ENCODE measurements at regions not wholly inside any gene's neighbourhood (a gene's known extent, or its start where the extent isn't known, plus 50 kb on each side); places are given as distances from the start of the nearest gene placed in this dataset.

DNA sequence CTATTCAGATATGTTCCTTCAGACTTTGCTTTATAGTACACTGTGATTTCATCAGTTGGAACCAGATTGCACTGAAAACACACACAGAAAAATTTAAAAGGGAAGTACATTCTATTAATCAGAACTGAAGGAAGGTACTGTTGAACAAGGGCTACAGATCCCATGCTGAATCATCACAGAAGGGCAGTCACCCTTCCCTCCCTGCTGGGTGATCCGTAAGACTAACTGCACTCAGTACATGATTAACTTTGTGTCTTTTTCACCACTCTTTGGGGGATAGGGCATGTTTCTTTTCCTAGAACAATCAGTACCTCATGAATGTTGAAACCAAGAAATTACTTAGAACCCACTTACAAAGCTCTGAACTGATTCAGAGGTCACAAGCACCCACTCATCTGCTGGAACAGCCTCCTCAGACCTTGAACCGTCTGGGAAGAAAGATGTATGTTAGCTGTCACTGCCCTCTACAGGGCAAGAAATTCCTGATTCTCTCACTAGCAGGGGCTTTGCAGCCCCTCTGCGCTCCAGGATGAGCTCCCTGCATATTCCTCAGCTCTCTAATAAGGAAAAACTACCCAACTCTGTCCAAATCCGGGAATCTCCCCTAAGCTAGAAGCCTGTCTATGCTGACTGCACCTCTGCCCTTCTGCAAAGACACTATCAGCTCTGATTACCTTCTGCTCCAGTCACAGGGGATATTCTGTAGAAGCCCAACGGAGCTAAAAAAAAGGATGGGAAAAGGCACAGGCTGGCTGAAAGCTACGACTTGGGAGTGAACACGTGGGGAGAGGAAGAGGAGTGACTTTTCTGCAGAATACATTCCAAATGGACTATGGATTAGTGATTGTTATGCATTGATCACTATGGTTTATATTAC, 51.0 kb downstream of the IARS1 start:
- peaks cover 92% of the 10 kb centered on the region for H3K36me3 ChIP-seq (ENCODE audit: insufficient read depth, low read length)
- peak overlapping the region; percentile 64 for H3K27ac ChIP-seq (ENCODE audit: low read depth, low read length)

DNA sequence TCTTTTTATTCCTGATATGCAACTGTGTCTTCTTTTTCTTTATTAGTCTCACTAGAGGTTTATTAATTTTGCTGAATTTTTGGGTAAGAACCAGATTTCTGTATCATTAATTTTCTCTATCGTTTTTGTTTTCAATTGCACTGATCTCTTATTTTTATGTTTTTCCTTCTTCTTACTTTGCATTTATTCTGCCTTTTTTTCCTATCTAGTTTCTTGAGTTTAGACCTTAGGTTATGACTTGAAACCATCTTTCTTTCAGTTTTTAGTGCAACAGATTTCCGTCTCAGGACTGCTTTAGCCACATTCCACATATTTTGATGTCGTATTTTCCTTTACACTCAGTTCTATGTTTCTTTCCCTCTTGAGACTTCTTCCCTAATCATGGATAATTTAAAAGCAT, 56.6 kb downstream of the IARS1 start:
- Histone ChIP-seq H4K20me1 (ENCODE audit: insufficient read depth, low read length) (no peaks in the 10 kb centered on the region), H3K4me2 (ENCODE audit: insufficient read depth, low read length) (no peak overlapping the region), H3K9me3 (ENCODE audit: low read depth, low read length) (no peaks in the 10 kb centered on the region), H3K4me3 (ENCODE audit: insufficient read depth, low read length) (no peak overlapping the region), H2AFZ (ENCODE audit: low read length) (no peak overlapping the region), H3K36me3 (ENCODE audit: insufficient read depth, low read length) (peaks cover 76% of the 10 kb centered on the region), H3K27me3 (ENCODE audit: insufficient read depth, low read length) (no peaks in the 10 kb centered on the region), H3K4me1 (ENCODE audit: insufficient read depth, low read length) (peaks cover 3% of the 10 kb centered on the region), H3K27ac (ENCODE audit: low read depth, low read length) (no peak overlapping the region), H3K79me2 (ENCODE audit: insufficient read depth, low read length) (peaks cover 2% of the 10 kb centered on the region)
- DNase-seq (ENCODE audit: insufficient read length, low spot score, missing footprints): no peak
- TF ChIP-seq, protein P1, sequence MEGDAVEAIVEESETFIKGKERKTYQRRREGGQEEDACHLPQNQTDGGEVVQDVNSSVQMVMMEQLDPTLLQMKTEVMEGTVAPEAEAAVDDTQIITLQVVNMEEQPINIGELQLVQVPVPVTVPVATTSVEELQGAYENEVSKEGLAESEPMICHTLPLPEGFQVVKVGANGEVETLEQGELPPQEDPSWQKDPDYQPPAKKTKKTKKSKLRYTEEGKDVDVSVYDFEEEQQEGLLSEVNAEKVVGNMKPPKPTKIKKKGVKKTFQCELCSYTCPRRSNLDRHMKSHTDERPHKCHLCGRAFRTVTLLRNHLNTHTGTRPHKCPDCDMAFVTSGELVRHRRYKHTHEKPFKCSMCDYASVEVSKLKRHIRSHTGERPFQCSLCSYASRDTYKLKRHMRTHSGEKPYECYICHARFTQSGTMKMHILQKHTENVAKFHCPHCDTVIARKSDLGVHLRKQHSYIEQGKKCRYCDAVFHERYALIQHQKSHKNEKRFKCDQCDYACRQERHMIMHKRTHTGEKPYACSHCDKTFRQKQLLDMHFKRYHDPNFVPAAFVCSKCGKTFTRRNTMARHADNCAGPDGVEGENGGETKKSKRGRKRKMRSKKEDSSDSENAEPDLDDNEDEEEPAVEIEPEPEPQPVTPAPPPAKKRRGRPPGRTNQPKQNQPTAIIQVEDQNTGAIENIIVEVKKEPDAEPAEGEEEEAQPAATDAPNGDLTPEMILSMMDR (IDR thresholded peaks at IDR 0.05; ENCODE audit: extremely low read depth, low read depth, low read length): no peak

More for the DNA sequence above, 51.0 kb downstream of the IARS1 start:
- peak overlapping the region; percentile 4 for H3K4me2 ChIP-seq (ENCODE audit: insufficient read depth, low read length)
- H3K9me3 ChIP-seq (ENCODE audit: low read depth, low read length): no peaks in the 10 kb centered on the region
- no peaks in the 10 kb centered on the region for H4K20me1 ChIP-seq (ENCODE audit: insufficient read depth, low read length)
- H3K27me3 ChIP-seq (ENCODE audit: insufficient read depth, low read length): no peaks in the 10 kb centered on the region
- H3K79me2 ChIP-seq (ENCODE audit: insufficient read depth, low read length): no peaks in the 10 kb centered on the region
- no peak overlapping the region for H3K4me3 ChIP-seq (ENCODE audit: insufficient read depth, low read length)
- TF ChIP-seq, protein P1 (IDR thresholded peaks at IDR 0.05; ENCODE audit: extremely low read depth, low read depth, low read length): peak; percentile 72
- peaks cover 48% of the 10 kb centered on the region for H3K4me1 ChIP-seq (ENCODE audit: insufficient read depth, low read length)
- DNase-seq (ENCODE audit: insufficient read length, low spot score, missing footprints): peak; percentile 81
- no peak overlapping the region for H2AFZ ChIP-seq (ENCODE audit: low read length)

DNA sequence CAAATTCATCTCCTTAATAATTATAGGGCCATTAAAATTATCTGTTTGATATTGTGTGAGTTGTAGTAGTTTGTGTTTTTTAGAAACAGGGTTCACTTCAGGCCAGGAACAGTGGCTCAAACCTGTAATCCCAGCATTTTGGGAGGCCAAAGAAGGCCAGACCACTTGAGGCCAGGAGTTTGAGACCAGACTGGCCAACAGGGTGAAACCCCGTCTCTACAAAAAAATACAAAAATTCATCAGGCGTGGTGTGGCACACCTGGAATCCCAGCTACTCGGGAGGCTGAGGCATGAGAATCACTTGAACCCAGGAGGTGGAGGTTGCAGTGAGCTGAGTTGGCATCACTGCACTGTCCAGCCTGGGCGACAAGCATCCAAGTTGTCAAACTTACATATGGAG, 57.0 kb downstream of the IARS1 start:
- Histone ChIP-seq H3K4me3 (ENCODE audit: insufficient read depth, low read length) (no peak overlapping the region), H3K4me2 (ENCODE audit: insufficient read depth, low read length) (no peak overlapping the region), H3K27me3 (ENCODE audit: insufficient read depth, low read length) (no peaks in the 10 kb centered on the region), H3K79me2 (ENCODE audit: insufficient read depth, low read length) (peaks cover 2% of the 10 kb centered on the region), H4K20me1 (ENCODE audit: insufficient read depth, low read length) (no peaks in the 10 kb centered on the region), H3K36me3 (ENCODE audit: insufficient read depth, low read length) (peaks cover 73% of the 10 kb centered on the region), H3K9me3 (ENCODE audit: low read depth, low read length) (no peaks in the 10 kb centered on the region), H3K27ac (ENCODE audit: low read depth, low read length) (no peak overlapping the region), H2AFZ (ENCODE audit: low read length) (no peak overlapping the region), H3K4me1 (ENCODE audit: insufficient read depth, low read length) (no peaks in the 10 kb centered on the region)
- DNase-seq (ENCODE audit: insufficient read length, low spot score, missing footprints): no peak
- TF ChIP-seq, protein P1 (IDR thresholded peaks at IDR 0.05; ENCODE audit: extremely low read depth, low read depth, low read length): no peak

DNA sequence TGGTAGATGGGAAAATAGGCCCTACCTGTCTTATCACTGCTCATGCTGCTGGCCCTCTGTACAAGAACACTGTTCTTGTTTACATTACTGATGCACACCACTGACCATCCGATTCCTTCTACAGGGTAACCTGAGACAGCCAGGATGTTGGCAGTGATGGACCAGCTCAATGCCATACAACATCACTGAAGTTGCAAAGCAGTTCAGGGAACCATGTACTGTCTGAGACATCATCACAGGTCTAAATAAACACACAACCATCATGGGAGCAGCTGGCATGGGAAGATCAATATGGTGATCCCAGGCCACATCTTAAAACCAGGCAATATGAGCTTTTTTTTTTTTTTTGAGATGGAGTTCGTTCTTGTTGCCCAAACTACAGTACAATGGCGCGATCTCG, 59.0 kb downstream of the IARS1 start:
- DNase-seq (ENCODE audit: insufficient read length, low spot score, missing footprints): no peak
- Histone ChIP-seq H2AFZ (ENCODE audit: low read length) (no peak overlapping the region), H3K79me2 (ENCODE audit: insufficient read depth, low read length) (peaks cover 2% of the 10 kb centered on the region), H3K9me3 (ENCODE audit: low read depth, low read length) (no peaks in the 10 kb centered on the region), H3K27me3 (ENCODE audit: insufficient read depth, low read length) (no peaks in the 10 kb centered on the region), H3K4me3 (ENCODE audit: insufficient read depth, low read length) (no peak overlapping the region), H3K4me2 (ENCODE audit: insufficient read depth, low read length) (no peak overlapping the region), H4K20me1 (ENCODE audit: insufficient read depth, low read length) (no peaks in the 10 kb centered on the region), H3K4me1 (ENCODE audit: insufficient read depth, low read length) (no peaks in the 10 kb centered on the region), H3K27ac (ENCODE audit: low read depth, low read length) (no peak overlapping the region), H3K36me3 (ENCODE audit: insufficient read depth, low read length) (peaks cover 73% of the 10 kb centered on the region)
- TF ChIP-seq, protein P1 (IDR thresholded peaks at IDR 0.05; ENCODE audit: extremely low read depth, low read depth, low read length): no peak

All from osteoblast (primary cell).